IMR-90 (cell line): ENCODE measurements at regions not wholly inside any gene's neighbourhood (a gene's known extent, or its start where the extent isn't known, plus 50 kb on each side); places are given as distances from the start of the nearest gene placed in this dataset.

ENCODE experiments used
- ATAC-seq: fragments of 200-7000 bp; cut with Tn5 transposase; 2 replicates; pipeline ENCODE4 v1.9.1; 2020; ENCODE audit warnings: low read depth, mild to moderate bottlenecking, moderate library complexity
- BruUV-seq: library from RNA; stranded (reverse); fragments of 400-500 nt; replicated peaks from 2 replicates; lab custom pipeline; 2021; lab: Mats Ljungman, UMichigan
- CTCF ChIA-PET: fragments of 300-600 bp; formaldehyde crosslinking; extraction: SDS; loops from one replicate; lab custom pipeline; 2021; ENCODE audit warnings: antibody characterized with exemption; lab: Yijun Ruan, JAX
- POLR2A ChIA-PET: fragments of 300-600 bp; sonication (Branson Sonifier 250); formaldehyde crosslinking; loops from one replicate; lab custom pipeline; 2022; ENCODE audit warnings: antibody characterized with exemption; ENCODE audit not compliant: unreplicated experiment; lab: Charles Lee
- DNase-seq: peaks from one replicate; pipeline ENCODE4 v3.0.0; 2013
- H2AFZ ChIP-seq: replicated peaks from 2 replicates; pipeline ENCODE3; 2013; ENCODE audit warnings: low read length, mild to moderate bottlenecking; ENCODE audit not compliant: poor library complexity
- H2AK5ac ChIP-seq: 2 replicates; pipeline ENCODE4 v1.6.1; 2013; ENCODE audit warnings: low read depth, low read length, inconsistent platforms
- H2AK9ac ChIP-seq: replicated peaks from 2 replicates; pipeline ENCODE3; 2013; ENCODE audit warnings: mild to moderate bottlenecking, low read depth, low read length, moderate library complexity; ENCODE audit not compliant: poor library complexity
- H2BK120ac ChIP-seq: 2 replicates; pipeline ENCODE4 v1.6.1; 2013; ENCODE audit warnings: low read depth, low read length, inconsistent platforms
- H2BK15ac ChIP-seq: 3 replicates; pipeline ENCODE4 v1.6.1; 2013; ENCODE audit warnings: low read depth, low read length, inconsistent platforms
- H2BK20ac ChIP-seq: 2 replicates; pipeline ENCODE4 v1.6.1; 2013; ENCODE audit warnings: low read depth, mild to moderate bottlenecking, inconsistent platforms, low read length, moderate library complexity
- H2BK5ac ChIP-seq: 2 replicates; pipeline ENCODE4 v1.6.1; 2013; ENCODE audit warnings: mild to moderate bottlenecking, low read depth, low read length, inconsistent platforms; ENCODE audit not compliant: poor library complexity, severe bottlenecking
- H3K14ac ChIP-seq: replicated peaks from 2 replicates; pipeline ENCODE4 v1.6.1; 2013; ENCODE audit warnings: low read depth, low read length, inconsistent platforms
- H3K18ac ChIP-seq: 2 replicates; pipeline ENCODE4 v1.6.1; 2013; ENCODE audit warnings: low read depth, low read length, control low read depth
- H3K23ac ChIP-seq: 2 replicates; pipeline ENCODE4 v1.6.1; 2013; ENCODE audit warnings: low read depth, low read length, inconsistent platforms
- H3K27ac ChIP-seq: 2 replicates; pipeline ENCODE4 v1.5.1; 2013; ENCODE audit warnings: mild to moderate bottlenecking, control low read depth, low read length; ENCODE audit not compliant: insufficient read depth
- H3K27me3 ChIP-seq: 2 replicates; pipeline ENCODE4 v1.6.1; 2013; ENCODE audit warnings: low read length; ENCODE audit not compliant: control insufficient read depth, insufficient read depth
- H3K36me3 ChIP-seq: 2 replicates; pipeline ENCODE4 v1.6.1; 2013; ENCODE audit warnings: low read length, mixed read lengths; ENCODE audit not compliant: control insufficient read depth, insufficient read depth
- H3K4ac ChIP-seq: 2 replicates; pipeline ENCODE4 v1.6.1; 2013; ENCODE audit warnings: low read depth, low read length, inconsistent platforms
- H3K4me1 ChIP-seq: 2 replicates; pipeline ENCODE4 v1.6.1; 2013; ENCODE audit warnings: low read length, mixed read lengths; ENCODE audit not compliant: control insufficient read depth, insufficient read depth
- H3K4me2 ChIP-seq: 2 replicates; pipeline ENCODE4 v1.6.1; 2013; ENCODE audit warnings: low read depth, mild to moderate bottlenecking, control low read depth, low read length, moderate library complexity
- H3K4me3 ChIP-seq: 2 replicates; pipeline ENCODE4 v1.5.1; 2013; ENCODE audit warnings: low read depth, mild to moderate bottlenecking, control low read depth, low read length, moderate library complexity; ENCODE audit not compliant: insufficient read depth
- H3K56ac ChIP-seq: 2 replicates; pipeline ENCODE4 v1.6.1; 2013; ENCODE audit warnings: low read length, inconsistent platforms; ENCODE audit not compliant: insufficient read depth; ENCODE audit errors: extremely low read depth
- H3K79me1 ChIP-seq, 2 experiments: 2 replicates each; pipeline ENCODE4 v1.6.1; 2013; ENCODE audit warnings: low read length in 2 of 2, inconsistent platforms in 1 of 2, low read depth in 1 of 2
- H3K9ac ChIP-seq: 2 replicates; pipeline ENCODE4 v1.6.1; 2013; ENCODE audit warnings: low read depth, low read length, control low read depth
- H3K9me1 ChIP-seq: 2 replicates; pipeline ENCODE4 v1.6.1; 2013; ENCODE audit warnings: low read length, inconsistent platforms; ENCODE audit not compliant: insufficient read depth
- H3K9me3 ChIP-seq: 2 replicates; pipeline ENCODE4 v1.6.1; 2013; ENCODE audit warnings: low read length; ENCODE audit not compliant: control insufficient read depth, insufficient read depth
- H4K20me1 ChIP-seq: 2 replicates; pipeline ENCODE4 v1.6.1; 2013; ENCODE audit warnings: low read length, inconsistent platforms; ENCODE audit not compliant: insufficient read depth
- H4K5ac ChIP-seq: 2 replicates; pipeline ENCODE4 v1.6.1; 2013; ENCODE audit warnings: mild to moderate bottlenecking, low read depth, low read length, control low read depth
- H4K8ac ChIP-seq, 2 experiments: 2 replicates each; pipeline ENCODE4 v1.6.1; 2013; ENCODE audit warnings: low read depth in 2 of 2, low read length in 2 of 2, control low read depth in 1 of 2, inconsistent platforms in 1 of 2
- H4K91ac ChIP-seq: 2 replicates; pipeline ENCODE4 v1.6.1; 2013; ENCODE audit warnings: low read depth, low read length, inconsistent platforms; ENCODE audit not compliant: insufficient read depth
- CEBPB ChIP-seq: IDR thresholded peaks from 2 replicates; pipeline ENCODE4 v1.6.1; 2012; ENCODE audit warnings: low read depth, low read length, improper control_type of control experiment
- MAFK ChIP-seq: IDR thresholded peaks from 2 replicates; pipeline ENCODE4 v1.6.1; 2012; ENCODE audit warnings: low read depth, low read length, improper control_type of control experiment
- MAZ ChIP-seq: IDR thresholded peaks from 2 replicates; pipeline ENCODE4 v1.6.1; 2012; ENCODE audit warnings: low read depth, mild to moderate bottlenecking, low read length, improper control_type of control experiment, moderate library complexity, borderline replicate concordance
- RCOR1 ChIP-seq: IDR thresholded peaks from 2 replicates; pipeline ENCODE4 v1.6.1; 2012; ENCODE audit warnings: mild to moderate bottlenecking, low read length, improper control_type of control experiment; ENCODE audit not compliant: insufficient replicate concordance
- RFX5 ChIP-seq: IDR thresholded peaks from 2 replicates; pipeline ENCODE4 v1.8.0; 2012; ENCODE audit warnings: low read depth, mild to moderate bottlenecking, low read length, moderate library complexity
- WGBS, 2 experiments: methylation state at CpG; one replicate each; pipeline versions ENCODE4 v1.1.5 to v1.1.7; 2013; ENCODE audit warnings: missing lambda C conversion rate in 2 of 2; ENCODE audit not compliant: insufficient read length in 1 of 2; ENCODE audit errors: extremely low coverage in 2 of 2; 5-methylcytosine and 5-hydroxymethylcytosine counted together
- dilution Hi-C: fragments of 300-500 bp; cut with HindIII; formaldehyde crosslinking; loops from one replicate; pipeline ENCODE4 v1.14.3; 2018; ENCODE audit warnings: low sequenced_read_pairs; ENCODE audit not compliant: unreplicated experiment
- in situ Hi-C: fragments of 300-500 bp; cut with MboI; formaldehyde crosslinking; loops from 3 replicates; pipeline ENCODE4 v1.14.3; 2019; ENCODE audit warnings: low sequenced_read_pairs, inconsistent platforms, mixed read lengths
- intact Hi-C: fragments of 100-400 bp; cut with micrococcal nuclease; formaldehyde crosslinking; loops from 2 replicates; pipeline ENCODE4 v1.10.0; 2022

DNA sequence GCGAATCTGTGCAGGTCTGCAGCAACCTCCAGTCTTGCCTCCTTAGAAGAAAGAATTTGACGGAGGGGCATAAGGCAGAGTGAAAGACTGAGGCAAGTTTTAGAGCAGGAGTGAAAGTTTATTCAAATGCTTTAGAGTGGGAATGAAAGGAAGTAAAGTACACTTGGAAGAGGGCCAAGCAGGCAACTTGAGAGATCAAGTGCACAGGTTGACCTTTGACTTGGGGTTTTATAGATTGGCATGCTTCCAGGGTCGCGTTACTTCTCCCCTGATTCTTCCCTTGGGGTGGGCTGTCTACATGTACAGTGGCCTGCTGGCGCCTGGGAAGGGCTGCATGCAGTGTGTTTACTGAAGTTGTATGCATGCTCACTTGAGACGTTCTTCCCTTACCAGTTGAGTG, 127.2 kb upstream of the FER start:
- POLR2A ChIA-PET, result no interaction called here
- in situ Hi-C loops (no loop called here), dilution Hi-C loops (no loop called here), intact Hi-C loops (no loop called here)
- Histone ChIP-seq H3K18ac (no peak overlapping the region), H4K91ac (no peak overlapping the region), H3K79me1 (no peaks in the 10 kb centered on the region), H4K5ac (no peak overlapping the region), H2BK120ac (no peak overlapping the region), H2BK20ac (no peak overlapping the region), H2BK5ac (no peak overlapping the region), H3K9me3 (no peaks in the 10 kb centered on the region), H3K4me1 (no peaks in the 10 kb centered on the region), H3K14ac (no peak overlapping the region), H2AK9ac (no peak overlapping the region), H3K4me3 (no peak overlapping the region), H3K9me1 (no peaks in the 10 kb centered on the region), H3K9ac (no peak overlapping the region), H3K56ac (no peak overlapping the region), H3K36me3 (no peaks in the 10 kb centered on the region), H2AK5ac (no peak overlapping the region), H3K27me3 (no peaks in the 10 kb centered on the region; the same call in 1 of the 2 replicates), H2BK15ac (no peak overlapping the region), H3K27ac (no peak overlapping the region), H4K8ac (no peak overlapping the region), H2AFZ (no peak overlapping the region), H3K23ac (no peak overlapping the region), H3K4ac (no peak overlapping the region), H4K20me1 (no peaks in the 10 kb centered on the region), H3K4me2 (no peak overlapping the region)
- TF ChIP-seq MAFK (no peak), RCOR1 (no peak), RFX5 (no peak), MAZ (no peak), CEBPB (no peak)
- CTCF ChIA-PET, result no interaction called here
- no CpG with 5 or more reads among the region's 6 CpGs for WGBS, 2 experiments
- no peak for DNase-seq
- ATAC-seq, result no peak
- no TSS peak for BruUV-seq
